ENCODE measurements at regions not wholly inside any gene's neighbourhood (a gene's known extent, or its start where the extent isn't known, plus 50 kb on each side); places are given as distances from the start of the nearest gene placed in this dataset.

- intact Hi-C loops (cut with DNase I): no loop called here
- DNase-seq (no peak), ATAC-seq (ENCODE audit: poor library complexity) (no peak)
Measured at GRCh38 chr12:90166012-90166411, 457.4 kb upstream of the ATP2B1 start.

DNA sequence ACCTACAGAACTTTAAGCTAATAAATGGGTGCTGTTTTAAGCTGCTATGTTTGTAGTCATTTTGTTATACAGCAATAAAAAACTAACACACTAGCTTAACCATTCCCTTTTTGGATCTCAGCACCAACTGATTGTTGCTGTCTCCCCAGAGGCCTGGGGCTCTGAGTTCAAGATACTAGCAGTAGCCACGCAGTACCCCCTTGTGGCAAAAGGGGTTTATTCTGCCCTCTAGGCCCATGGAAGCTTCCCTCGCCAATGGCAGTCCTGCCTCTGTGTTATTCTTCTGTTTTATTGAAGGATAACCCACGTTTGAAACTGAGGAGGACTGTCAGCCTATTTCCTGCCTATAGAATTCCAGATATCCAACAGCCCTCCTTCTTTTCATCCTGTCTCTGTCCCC, 455.3 kb upstream of the ATP2B1 start:
- DNase-seq (no peak), ATAC-seq (ENCODE audit: poor library complexity) (no peak)
- intact Hi-C loops (cut with DNase I): no loop called here

- DNase-seq (no peak), ATAC-seq (ENCODE audit: poor library complexity) (no peak)
- intact Hi-C loops (cut with DNase I): no loop called here
Measured at GRCh38 chr12:90153827-90154226, 445.2 kb upstream of the ATP2B1 start.

- DNase-seq: no peak
- no peak for ATAC-seq (ENCODE audit: poor library complexity)
- intact Hi-C loops (cut with DNase I): no loop called here
Measured at GRCh38 chr12:90152897-90153624, 444.4 kb upstream of the ATP2B1 start.

- ATAC-seq (ENCODE audit: poor library complexity) (no peak), DNase-seq (no peak)
- intact Hi-C loops (cut with DNase I): no loop called here
Measured at GRCh38 chr12:90151491-90152015, 442.9 kb upstream of the ATP2B1 start.

DNA sequence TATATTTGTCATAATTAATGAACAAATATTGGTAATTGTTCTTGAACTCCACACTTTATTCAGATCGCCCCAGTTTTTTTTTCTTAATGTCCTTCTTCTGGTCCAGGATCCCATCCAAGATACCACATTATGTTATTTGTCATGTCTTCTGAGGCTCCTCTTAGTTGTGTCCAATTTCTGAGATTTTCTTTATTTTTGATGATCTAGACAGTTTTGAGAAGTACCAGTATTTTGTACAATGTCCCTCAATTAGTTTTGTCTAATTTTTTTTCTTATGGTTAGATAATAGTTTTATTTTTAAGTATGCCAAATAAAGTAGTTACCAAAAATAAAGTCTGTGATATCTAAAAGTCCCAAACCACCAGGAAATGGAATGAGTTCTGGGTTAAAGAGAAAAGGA, 440.8 kb upstream of the ATP2B1 start:
- no peak for DNase-seq
- ATAC-seq (ENCODE audit: poor library complexity): no peak
- intact Hi-C loops (cut with DNase I): no loop called here

GRCh38 chr12:90129366-90130030, 420.9 kb upstream of the ATP2B1 start:
- no peak for ATAC-seq (ENCODE audit: poor library complexity)
- DNase-seq: no peak
- intact Hi-C loops (cut with DNase I): no loop called here

GRCh38 chr12:90128526-90128925, 419.9 kb upstream of the ATP2B1 start:
- intact Hi-C loops (cut with DNase I): no loop called here
- no peak for DNase-seq
- ATAC-seq (ENCODE audit: poor library complexity): no peak

- ATAC-seq (ENCODE audit: poor library complexity): no peak
- no peak for DNase-seq
- intact Hi-C loops (cut with DNase I): no loop called here
Measured at GRCh38 chr12:90126125-90126524, 417.5 kb upstream of the ATP2B1 start.

- DNase-seq (no peak), ATAC-seq (ENCODE audit: poor library complexity) (no peak)
- intact Hi-C loops (cut with DNase I): no loop called here
Measured at GRCh38 chr12:90124914-90125313, 416.3 kb upstream of the ATP2B1 start.

DNA sequence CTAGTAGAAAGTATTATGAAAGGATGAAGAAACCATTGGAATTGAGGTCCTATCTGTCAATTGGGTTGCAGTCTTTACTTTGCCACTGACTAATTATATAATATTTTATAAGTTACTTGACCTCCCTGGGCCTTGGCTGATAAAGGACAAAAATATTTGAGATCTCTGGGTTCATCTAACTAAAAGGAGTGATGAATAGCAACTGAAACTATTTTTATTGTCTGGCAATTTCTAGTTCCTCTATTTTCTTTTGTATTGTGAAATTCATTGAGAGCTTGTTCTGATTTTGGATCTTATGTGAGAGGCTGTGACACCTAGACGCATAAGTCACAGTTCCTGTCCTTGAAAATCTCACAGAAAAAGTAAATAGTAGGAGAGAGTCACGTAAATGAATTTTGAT, 415.7 kb upstream of the ATP2B1 start:
- DNase-seq (no peak), ATAC-seq (ENCODE audit: poor library complexity) (no peak)
- intact Hi-C loops (cut with DNase I): no loop called here

DNA sequence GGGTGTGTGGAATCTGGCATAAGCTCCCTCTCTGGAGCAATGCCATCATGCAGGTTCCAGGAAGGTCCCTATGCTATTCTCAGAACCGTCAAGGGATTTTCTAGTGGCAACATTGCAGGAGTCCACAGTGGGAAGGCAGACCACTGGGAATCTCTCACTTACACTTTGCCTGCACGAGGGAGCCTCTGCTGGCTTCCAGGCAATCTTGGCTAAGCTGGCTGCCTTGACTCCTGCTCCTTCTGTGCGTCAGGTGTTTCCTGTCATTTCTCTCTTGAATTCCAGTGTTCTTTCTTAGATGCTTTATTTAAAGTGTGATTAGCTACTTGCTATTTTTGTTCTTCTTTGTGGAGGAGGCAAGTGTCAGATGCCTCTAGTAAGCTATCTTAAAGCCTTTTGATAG, 414.0 kb upstream of the ATP2B1 start:
- intact Hi-C loops (cut with DNase I): no loop called here
- DNase-seq (no peak), ATAC-seq (ENCODE audit: poor library complexity) (no peak)

DNA sequence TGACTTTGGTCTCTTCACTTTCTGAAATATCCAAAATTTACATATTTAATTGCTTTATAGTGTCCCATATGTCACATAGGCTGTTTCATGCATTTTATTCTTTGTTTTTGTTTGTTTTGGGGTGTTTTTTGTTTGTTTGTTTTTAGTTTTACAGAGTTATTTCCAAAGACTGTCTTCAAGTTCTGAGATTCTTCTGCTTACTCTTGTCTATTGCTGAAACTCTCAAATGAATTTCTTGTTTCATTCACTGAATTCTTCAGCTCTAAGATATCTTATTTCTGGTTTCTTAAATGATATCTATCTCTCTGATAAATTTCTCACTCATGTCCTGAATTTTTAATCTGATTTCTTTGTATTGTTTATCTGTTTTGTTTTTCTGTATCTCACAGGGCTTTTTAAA, 412.0 kb upstream of the ATP2B1 start:
- ATAC-seq (ENCODE audit: poor library complexity) (no peak), DNase-seq (no peak)
- intact Hi-C loops (cut with DNase I): no loop called here

GRCh38 chr12:90112666-90113065, 404.0 kb upstream of the ATP2B1 start:
- intact Hi-C loops (cut with DNase I): no loop called here
- ATAC-seq (ENCODE audit: poor library complexity) (no peak), DNase-seq (no peak)

GRCh38 chr12:90111791-90112580, 403.3 kb upstream of the ATP2B1 start:
- ATAC-seq (ENCODE audit: poor library complexity): no peak
- intact Hi-C loops (cut with DNase I): no loop called here
- no peak for DNase-seq

GRCh38 chr12:90106568-90106967, 397.9 kb upstream of the ATP2B1 start:
- intact Hi-C loops (cut with DNase I): no loop called here
- no peak for DNase-seq
- no peak for ATAC-seq (ENCODE audit: poor library complexity)

- intact Hi-C loops (cut with DNase I): loop anchor here (5.0 kb wide), 1 partner anchor 561 kb away; no protein-coding TSS in a partner anchor
- no peak for DNase-seq
- ATAC-seq (ENCODE audit: poor library complexity): no peak
Measured at GRCh38 chr12:90102957-90103652, 394.5 kb upstream of the ATP2B1 start.

DNA sequence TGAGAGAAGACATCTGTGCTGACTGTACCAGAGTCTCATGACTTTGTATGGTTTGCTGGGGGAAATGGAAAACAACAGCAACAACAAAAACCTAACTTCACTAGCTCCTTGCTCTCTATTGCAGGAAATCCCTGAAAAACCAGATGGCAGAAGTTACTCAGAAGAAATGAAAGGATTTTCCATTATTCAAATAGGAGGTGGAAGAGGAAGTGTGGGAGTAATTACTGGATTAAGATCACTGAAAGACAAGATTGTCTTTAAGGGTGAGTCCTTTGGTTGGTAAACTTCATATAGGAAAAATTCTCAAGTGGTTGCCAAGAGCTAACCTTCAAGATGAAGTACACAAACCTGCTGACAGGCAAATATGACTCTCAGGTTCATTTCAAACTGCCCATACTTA, 391.9 kb upstream of the ATP2B1 start:
- DNase-seq: no peak
- no peak for ATAC-seq (ENCODE audit: poor library complexity)
- intact Hi-C loops (cut with DNase I): loop anchor here (5.0 kb wide), 1 partner anchor 558 kb away; no protein-coding TSS in a partner anchor

DNA sequence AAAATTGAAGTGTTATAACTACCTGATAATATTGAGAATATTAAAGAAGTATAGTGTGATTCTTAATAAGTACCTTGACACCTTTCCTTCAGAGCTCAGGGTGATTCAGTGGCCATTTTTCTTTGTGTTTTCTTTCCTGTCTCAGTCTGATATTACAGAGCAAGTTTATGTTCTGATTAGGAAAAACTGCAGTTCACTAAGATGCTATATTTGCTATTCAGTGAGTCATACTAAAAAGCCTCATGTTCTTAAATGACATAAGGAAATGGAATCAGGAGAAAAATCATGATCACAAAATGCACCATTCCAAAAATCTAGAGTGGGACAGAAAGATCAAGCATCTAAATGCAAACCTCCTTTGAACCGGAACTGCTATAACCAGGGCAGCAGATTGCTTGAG, 390.6 kb upstream of the ATP2B1 start:
- intact Hi-C loops (cut with DNase I): no loop called here
- ATAC-seq (ENCODE audit: poor library complexity) (no peak), DNase-seq (no peak)

Data from Right ventricle myocardium superior (tissue), 1 donor.